GM20000 (cell line): ENCODE measurements at regions not wholly inside any gene's neighbourhood (a gene's known extent, or its start where the extent isn't known, plus 50 kb on each side); places are given as distances from the start of the nearest gene placed in this dataset.

Experiments used
- DNase-seq: peaks from one replicate; pipeline ENCODE4 v3.0.0; 2012; ENCODE audit warnings: low spot score
- TF ChIP-seq, protein P1 (sequence below): IDR thresholded peaks from 2 replicates; pipeline ENCODE4 v1.5.1; 2012; ENCODE audit warnings: mild to moderate bottlenecking, control low read depth; ENCODE audit errors: extremely low read depth, missing control alignments

DNA sequence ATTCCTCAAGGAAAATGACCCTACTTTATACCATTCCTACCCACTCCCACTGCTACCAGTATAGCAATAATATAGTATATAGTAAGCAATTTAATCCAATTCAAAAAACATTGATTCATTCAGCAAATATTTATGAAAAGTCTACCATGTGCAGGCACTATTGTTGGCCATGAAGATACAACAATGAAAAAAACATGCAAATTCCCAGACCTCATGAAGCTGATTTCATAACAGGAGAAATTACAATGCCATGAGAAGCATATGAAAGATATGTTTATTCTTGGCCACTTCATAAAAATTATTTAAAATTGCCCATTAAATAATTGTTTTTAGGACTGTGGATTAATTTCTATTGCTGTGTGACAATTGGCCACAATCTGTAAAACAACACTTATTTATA lies 315.8 kb upstream of the COL8A1 start:
- TF ChIP-seq, protein P1, sequence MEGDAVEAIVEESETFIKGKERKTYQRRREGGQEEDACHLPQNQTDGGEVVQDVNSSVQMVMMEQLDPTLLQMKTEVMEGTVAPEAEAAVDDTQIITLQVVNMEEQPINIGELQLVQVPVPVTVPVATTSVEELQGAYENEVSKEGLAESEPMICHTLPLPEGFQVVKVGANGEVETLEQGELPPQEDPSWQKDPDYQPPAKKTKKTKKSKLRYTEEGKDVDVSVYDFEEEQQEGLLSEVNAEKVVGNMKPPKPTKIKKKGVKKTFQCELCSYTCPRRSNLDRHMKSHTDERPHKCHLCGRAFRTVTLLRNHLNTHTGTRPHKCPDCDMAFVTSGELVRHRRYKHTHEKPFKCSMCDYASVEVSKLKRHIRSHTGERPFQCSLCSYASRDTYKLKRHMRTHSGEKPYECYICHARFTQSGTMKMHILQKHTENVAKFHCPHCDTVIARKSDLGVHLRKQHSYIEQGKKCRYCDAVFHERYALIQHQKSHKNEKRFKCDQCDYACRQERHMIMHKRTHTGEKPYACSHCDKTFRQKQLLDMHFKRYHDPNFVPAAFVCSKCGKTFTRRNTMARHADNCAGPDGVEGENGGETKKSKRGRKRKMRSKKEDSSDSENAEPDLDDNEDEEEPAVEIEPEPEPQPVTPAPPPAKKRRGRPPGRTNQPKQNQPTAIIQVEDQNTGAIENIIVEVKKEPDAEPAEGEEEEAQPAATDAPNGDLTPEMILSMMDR = no peak
- DNase-seq = no peak

DNA sequence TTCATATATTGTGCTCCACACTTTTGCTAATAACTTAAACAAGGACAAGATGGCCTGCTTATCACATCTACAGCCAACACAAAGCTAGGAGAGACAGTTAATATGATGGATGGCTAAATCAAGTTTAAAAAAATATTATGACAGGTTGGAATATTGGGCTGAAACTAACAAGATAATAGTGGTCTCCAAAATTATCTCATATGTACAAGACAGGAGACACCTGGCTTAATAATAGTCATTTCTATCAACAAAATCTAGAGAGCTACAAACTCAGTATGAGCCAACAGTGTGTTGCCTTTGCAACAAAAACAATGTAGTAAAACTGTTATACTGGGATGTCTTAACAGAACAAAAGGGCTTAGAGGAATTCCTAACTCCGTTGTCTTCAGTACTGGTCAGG lies 317.1 kb upstream of the COL8A1 start:
- TF ChIP-seq, protein P1 = no peak
- DNase-seq = no peak

DNA sequence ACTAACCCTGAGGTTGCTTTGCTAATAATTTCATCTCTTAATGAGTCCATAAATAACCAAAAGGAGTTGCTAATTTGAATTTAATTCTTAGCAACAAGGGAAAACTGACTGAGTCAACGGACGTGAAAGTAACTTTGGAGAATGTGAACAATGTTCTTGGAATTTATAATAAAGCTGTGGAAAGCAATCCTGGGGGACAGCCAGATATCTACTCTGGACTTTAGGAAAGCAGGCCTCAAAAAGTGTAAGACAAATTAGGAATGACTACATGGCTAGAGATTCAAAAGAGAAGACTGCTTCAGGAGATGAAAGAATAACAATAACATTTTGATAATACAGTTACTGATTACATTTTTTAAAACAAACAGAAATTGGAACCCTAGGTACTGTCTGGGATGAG lies 318.4 kb upstream of the COL8A1 start:
- DNase-seq = no peak
- TF ChIP-seq, protein P1 = no peak

DNA sequence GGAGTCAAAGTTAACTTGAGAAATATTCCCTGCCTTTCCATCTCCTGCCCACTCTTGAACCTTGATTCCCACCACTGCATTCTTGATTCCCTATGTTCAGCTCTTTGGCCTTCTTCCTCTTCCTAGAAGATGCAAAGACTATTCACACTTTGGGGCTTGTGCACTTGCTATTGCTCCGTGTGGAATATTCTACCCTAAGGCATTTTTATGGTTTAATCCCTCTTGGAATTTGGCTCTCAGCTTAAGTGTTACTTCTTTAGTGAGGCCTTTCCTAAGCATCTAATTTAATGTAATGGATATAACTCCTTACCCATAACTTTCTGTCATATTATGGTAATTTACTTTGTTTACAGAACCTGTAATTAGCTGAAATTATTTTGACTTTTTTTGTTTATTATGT lies 318.9 kb upstream of the COL8A1 start:
- TF ChIP-seq, protein P1 = no peak
- no peak for DNase-seq

DNA sequence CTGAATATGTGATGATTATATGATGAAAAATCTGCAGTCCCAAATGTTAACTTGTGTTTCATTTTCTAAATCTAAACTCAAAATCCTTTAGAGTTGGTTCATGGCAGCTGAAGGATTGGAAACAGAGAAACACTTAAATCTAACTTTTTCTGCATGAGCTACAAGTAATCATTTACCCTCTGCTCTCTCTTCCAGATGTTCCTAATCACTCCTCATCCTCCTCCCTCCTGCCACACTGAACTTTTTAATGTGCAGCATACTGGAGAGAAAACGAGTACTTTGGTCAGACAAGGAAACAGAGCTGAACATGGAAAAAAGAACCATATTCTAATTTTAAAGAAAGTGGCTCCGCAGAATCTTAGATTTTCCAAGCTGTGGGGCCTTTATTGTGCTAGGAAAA lies 321.2 kb upstream of the COL8A1 start:
- no peak for DNase-seq
- TF ChIP-seq, protein P1 = no peak

DNA sequence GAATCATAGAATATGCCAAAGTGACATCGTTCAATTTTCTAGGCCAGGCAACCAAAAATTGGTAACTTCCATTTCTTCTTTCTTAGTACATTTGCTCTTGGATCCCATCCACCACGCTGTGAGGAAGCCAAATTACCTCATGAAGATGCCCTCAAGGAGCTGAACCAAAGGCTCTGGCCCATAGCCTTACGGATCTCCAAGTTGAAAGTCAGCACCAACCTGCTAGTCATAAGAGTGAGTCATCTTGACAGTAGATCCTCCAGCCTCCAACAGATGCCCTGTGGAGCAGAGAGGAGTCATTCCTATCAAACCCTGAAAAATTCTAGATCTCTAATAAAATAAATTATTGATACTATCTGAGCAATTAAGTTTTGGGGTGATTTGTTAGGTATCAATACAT lies 322.5 kb upstream of the COL8A1 start:
- TF ChIP-seq, protein P1 = no peak
- DNase-seq = no peak

DNA sequence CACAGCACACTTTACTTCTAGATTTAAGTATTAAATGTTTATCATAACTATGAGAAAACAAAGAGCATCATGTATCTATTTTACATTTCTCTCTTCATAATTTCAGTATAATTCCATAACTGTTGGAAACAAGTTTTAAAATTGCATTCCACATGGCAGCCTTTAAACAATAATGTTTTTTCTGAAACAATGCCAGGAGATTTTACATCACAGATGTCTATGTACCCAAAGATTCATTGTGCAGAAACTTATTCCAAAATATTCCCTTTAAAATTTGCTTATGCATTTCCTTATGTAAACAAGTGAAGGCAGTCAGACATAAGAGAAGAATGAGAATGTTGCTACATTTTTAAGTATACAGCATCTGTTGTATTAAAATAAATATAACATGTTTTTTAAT lies 324.9 kb upstream of the COL8A1 start:
- DNase-seq = no peak

More for the DNA sequence above, 324.9 kb upstream of the COL8A1 start:
- TF ChIP-seq, protein P1 = no peak
